ENCODE measurements at regions not wholly inside any gene's neighbourhood (a gene's known extent, or its start where the extent isn't known, plus 50 kb on each side); places are given as distances from the start of the nearest gene placed in this dataset.

- Histone ChIP-seq H3K36me3 (replicated peaks in 1 of 2; ENCODE audit: control insufficient read depth in 1 of 2, insufficient read depth in 2 of 2, low read length in 2 of 2) (no peaks in the 10 kb centered on the region), H3K4me3 (replicated peaks in 1 of 3; ENCODE audit: low read depth in 2 of 3, low read length in 3 of 3) (no peak overlapping the region), H4K20me1 (ENCODE audit: insufficient read depth, low read length) (no peaks in the 10 kb centered on the region), H3K9me3 (replicated peaks in 1 of 2; ENCODE audit: control insufficient read depth in 1 of 2, insufficient read depth in 1 of 2, low read length in 2 of 2) (peaks cover 33 to 36% of the 10 kb centered on the region in 2 donors), H3K4me1 (ENCODE audit: control insufficient read depth in 1 of 2, insufficient read depth in 2 of 2, low read length in 2 of 2) (no peaks in the 10 kb centered on the region), H3K27me3 (ENCODE audit: control insufficient read depth in 2 of 2, insufficient read depth in 2 of 2, low read length in 2 of 2) (no peaks in the 10 kb centered on the region), H3K79me2 (ENCODE audit: insufficient read depth, low read length) (no peaks in the 10 kb centered on the region), H3K27ac (ENCODE audit: low read depth in 1 of 2, low read length in 2 of 2) (no peak overlapping the region), H3K4me2 (replicated peaks; ENCODE audit: extremely low read depth, low read length, poor library complexity, severe bottlenecking) (no peak overlapping the region), H2AFZ (ENCODE audit: insufficient read depth, low read depth, low read length, poor library complexity, severe bottlenecking) (no peak overlapping the region), H3K9ac (ENCODE audit: insufficient read depth, low read length, poor library complexity, severe bottlenecking) (no peak overlapping the region)
- WGBS (ENCODE audit: insufficient coverage) = 94% methylated on average over 3 of the region's 3 CpGs
- intact Hi-C loops (cut with micrococcal nuclease) = no loop called here
- no peak for DNase-seq
- no peaks in the 10 kb centered on the region for H3K4me1 Mint-ChIP-seq
- H3K9me3 Mint-ChIP-seq = peaks cover 13 to 38% (median 20%) of the 10 kb centered on the region in 7 donors
- no peak overlapping the region for H3K27ac Mint-ChIP-seq
- H3K4me3 Mint-ChIP-seq = no peak overlapping the region
- TF ChIP-seq CTCF (IDR thresholded peaks at IDR 0.05) = no peak
- peaks cover 4 to 6% (median 6%) of the 10 kb centered on the region in 3 donors for H3K27me3 Mint-ChIP-seq (ENCODE audit: low read depth in 3 of 3)
- no peaks in the 10 kb centered on the region for H3K36me3 Mint-ChIP-seq
Observed at GRCh38 chr6:917939-918338, 225.0 kb upstream of the EXOC2 start.

- Histone ChIP-seq H3K4me2 (replicated peaks; ENCODE audit: extremely low read depth, low read length, poor library complexity, severe bottlenecking) (no peak overlapping the region), H3K36me3 (replicated peaks in 1 of 2; ENCODE audit: control insufficient read depth in 1 of 2, insufficient read depth in 2 of 2, low read length in 2 of 2) (no peaks in the 10 kb centered on the region), H4K20me1 (ENCODE audit: insufficient read depth, low read length) (no peaks in the 10 kb centered on the region), H3K27me3 (ENCODE audit: control insufficient read depth in 2 of 2, insufficient read depth in 2 of 2, low read length in 2 of 2) (peaks cover 0 to 2% of the 10 kb centered on the region in 2 donors), H3K4me3 (replicated peaks in 1 of 3; ENCODE audit: low read depth in 2 of 3, low read length in 3 of 3) (no peak overlapping the region), H3K9ac (ENCODE audit: insufficient read depth, low read length, poor library complexity, severe bottlenecking) (no peak overlapping the region), H3K4me1 (ENCODE audit: control insufficient read depth in 1 of 2, insufficient read depth in 2 of 2, low read length in 2 of 2) (no peaks in the 10 kb centered on the region), H3K27ac (ENCODE audit: low read depth in 1 of 2, low read length in 2 of 2) (no peak overlapping the region), H3K79me2 (ENCODE audit: insufficient read depth, low read length) (no peaks in the 10 kb centered on the region), H3K9me3 (replicated peaks in 1 of 2; ENCODE audit: control insufficient read depth in 1 of 2, insufficient read depth in 1 of 2, low read length in 2 of 2) (peaks cover 28 to 35% of the 10 kb centered on the region in 2 donors), H2AFZ (ENCODE audit: insufficient read depth, low read depth, low read length, poor library complexity, severe bottlenecking) (no peak overlapping the region)
- intact Hi-C loops (cut with micrococcal nuclease) = no loop called here
- H3K27me3 Mint-ChIP-seq (ENCODE audit: low read depth in 3 of 3) = peaks cover 6 to 9% (median 6%) of the 10 kb centered on the region in 3 donors
- no peak for DNase-seq
- H3K36me3 Mint-ChIP-seq = no peaks in the 10 kb centered on the region
- H3K27ac Mint-ChIP-seq = no peak overlapping the region
- TF ChIP-seq CTCF (IDR thresholded peaks at IDR 0.05) = no peak
- 67% methylated on average over 2 of the region's 2 CpGs for WGBS (ENCODE audit: insufficient coverage)
- peaks cover 13 to 35% (median 20%) of the 10 kb centered on the region in 7 donors for H3K9me3 Mint-ChIP-seq
- H3K4me1 Mint-ChIP-seq = no peaks in the 10 kb centered on the region
- H3K4me3 Mint-ChIP-seq = no peak overlapping the region
Observed at GRCh38 chr6:917296-917695, 224.4 kb upstream of the EXOC2 start.
